Natural killer cell treated with Interleukin-12 subunit alpha and Interleukin-12 subunit beta and Interleukin-15 and Interleukin-18, amount 100 ng/mL, for 72 hours (primary cell): ENCODE measurements at regions not wholly inside any gene's neighbourhood (a gene's known extent, or its start where the extent isn't known, plus 50 kb on each side); places are given as distances from the start of the nearest gene placed in this dataset.
"Not testable (repeated sequence)": the region's sequence is repeated elsewhere in the genome, so short reads cannot be mapped to it uniquely, and the experiment has no call there.

Source experiments
- ATAC-seq, 2 donors: fragments of 150-1000 bp; cut with Tn5 transposase in 1 of 2; sonication (Bioruptor Pico), chemical (Tn5 transposase) in 1 of 2; 2 replicates each; pipeline ENCODE4 v1.10.0; 2021
- DNase-seq: peaks from one replicate; pipeline ENCODE4 v3.0.0; 2022; ENCODE audit warnings: low spot score
- H3K27ac Mint-ChIP-seq, 2 donors: 1 replicate in 1 of 2; 2 replicates in 1 of 2; pipeline ENCODE4 v1.8.0; 2022; ENCODE audit warnings: mixed read lengths in 2 of 2, mild to moderate bottlenecking in 1 of 2, moderate library complexity in 1 of 2
- H3K27me3 Mint-ChIP-seq, 2 donors: 1 replicate in 1 of 2; 2 replicates in 1 of 2; pipeline ENCODE4 v1.8.0; 2022; ENCODE audit warnings: mixed read lengths in 2 of 2
- H3K36me3 Mint-ChIP-seq: one replicate; pipeline ENCODE4 v1.8.0; 2022; ENCODE audit warnings: mixed read lengths
- H3K4me1 Mint-ChIP-seq, 2 donors: 1 replicate in 1 of 2; 2 replicates in 1 of 2; pipeline ENCODE4 v1.8.0; 2022; ENCODE audit warnings: low read depth in 2 of 2, mixed read lengths in 2 of 2, mild to moderate bottlenecking in 1 of 2
- H3K4me3 Mint-ChIP-seq: one replicate; pipeline ENCODE4 v1.8.0; 2022; ENCODE audit warnings: mixed read lengths
- H3K9me3 Mint-ChIP-seq: 2 replicates; pipeline ENCODE4 v1.8.0; 2022; ENCODE audit warnings: mixed read lengths

DNA sequence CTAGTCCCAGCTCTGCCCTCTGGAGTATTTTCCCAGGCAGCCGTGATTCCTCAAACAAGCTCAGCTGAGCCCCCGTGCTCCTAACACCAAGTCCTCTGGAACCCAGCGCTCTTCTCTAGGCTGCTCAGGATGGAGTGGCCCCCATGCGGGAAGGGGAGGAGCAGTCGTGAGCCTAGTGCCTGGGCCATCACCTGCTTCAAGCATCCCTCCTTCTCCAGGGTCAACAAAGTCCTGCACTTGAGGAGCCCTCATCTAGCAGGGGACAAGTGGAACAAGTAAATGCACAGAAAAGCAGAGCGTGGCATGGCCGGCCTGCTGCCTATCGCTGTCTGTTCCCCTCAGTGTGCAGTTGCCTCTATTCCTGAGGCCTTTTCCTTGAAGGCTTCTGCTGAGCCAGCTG is 168.6 kb downstream of the INHBB start:
- H3K4me1 Mint-ChIP-seq: no peaks in the 10 kb centered on the region
- H3K27me3 Mint-ChIP-seq: peaks cover 13 to 16% of the 10 kb centered on the region in 2 donors
- H3K36me3 Mint-ChIP-seq: no peaks in the 10 kb centered on the region
- H3K4me3 Mint-ChIP-seq: no peak overlapping the region
- no peaks in the 10 kb centered on the region for H3K9me3 Mint-ChIP-seq
- ATAC-seq: no peak
- no peak overlapping the region for H3K27ac Mint-ChIP-seq
- DNase-seq: no peak

- H3K27me3 Mint-ChIP-seq: peaks cover 13 to 16% of the 10 kb centered on the region in 2 donors
- H3K4me3 Mint-ChIP-seq, H3K4me1 Mint-ChIP-seq, H3K36me3 Mint-ChIP-seq, DNase-seq, H3K27ac Mint-ChIP-seq, H3K9me3 Mint-ChIP-seq, ATAC-seq: not testable (repeated sequence)
These were observed 169.3 kb downstream of the INHBB start for GRCh38 chr2:120515066-120515758.

DNA sequence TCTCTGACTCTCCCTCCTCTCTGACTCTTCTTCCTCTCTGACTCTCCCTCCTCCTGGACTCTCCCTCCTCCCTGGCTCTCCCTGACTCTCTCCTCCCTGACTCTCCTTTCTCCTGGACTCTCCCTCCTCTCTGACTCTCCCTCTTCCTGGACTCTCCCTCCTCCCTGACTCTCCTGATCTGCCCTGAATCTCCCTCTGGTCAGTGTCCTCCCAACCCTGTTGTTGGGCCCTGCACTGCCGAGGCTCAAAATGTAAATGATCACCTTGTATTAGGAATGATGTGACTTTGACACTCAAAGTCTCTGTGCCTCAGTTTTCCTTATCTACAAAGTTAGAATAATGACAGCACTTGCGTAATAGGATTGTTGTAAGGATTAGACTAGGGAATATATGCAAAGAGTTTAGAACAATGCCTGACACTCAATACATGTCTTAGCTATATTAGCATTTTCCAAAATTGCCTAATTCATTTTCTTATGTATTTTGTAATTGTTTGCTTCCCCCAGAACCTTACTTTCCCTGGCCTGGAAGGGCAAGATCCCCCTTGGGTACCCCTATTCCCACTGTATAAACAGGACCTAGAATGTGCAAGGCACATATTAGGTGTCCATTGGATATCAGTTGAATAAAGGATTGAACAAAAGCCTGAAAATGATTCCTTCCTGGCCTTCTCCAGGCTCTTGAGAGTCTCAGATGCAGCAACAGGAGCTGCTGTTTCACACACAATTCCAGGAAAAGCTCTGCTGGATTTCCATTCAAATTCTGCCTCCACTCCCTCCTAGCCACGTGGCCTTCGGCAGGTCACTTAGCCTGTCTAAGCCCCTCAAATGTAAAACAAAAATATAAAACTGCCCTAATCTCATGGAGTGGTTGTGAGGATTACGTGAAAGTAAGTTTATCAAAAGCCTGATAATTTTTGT is 170.1 kb downstream of the INHBB start:
- no peak for DNase-seq
- Mint-ChIP-seq H3K4me3 (no peak overlapping the region), H3K27ac (no peak overlapping the region), H3K4me1 (no peaks in the 10 kb centered on the region), H3K27me3 (peaks cover 13 to 16% of the 10 kb centered on the region in 2 donors), H3K9me3 (no peaks in the 10 kb centered on the region), H3K36me3 (no peaks in the 10 kb centered on the region)
- ATAC-seq: no peak

DNA sequence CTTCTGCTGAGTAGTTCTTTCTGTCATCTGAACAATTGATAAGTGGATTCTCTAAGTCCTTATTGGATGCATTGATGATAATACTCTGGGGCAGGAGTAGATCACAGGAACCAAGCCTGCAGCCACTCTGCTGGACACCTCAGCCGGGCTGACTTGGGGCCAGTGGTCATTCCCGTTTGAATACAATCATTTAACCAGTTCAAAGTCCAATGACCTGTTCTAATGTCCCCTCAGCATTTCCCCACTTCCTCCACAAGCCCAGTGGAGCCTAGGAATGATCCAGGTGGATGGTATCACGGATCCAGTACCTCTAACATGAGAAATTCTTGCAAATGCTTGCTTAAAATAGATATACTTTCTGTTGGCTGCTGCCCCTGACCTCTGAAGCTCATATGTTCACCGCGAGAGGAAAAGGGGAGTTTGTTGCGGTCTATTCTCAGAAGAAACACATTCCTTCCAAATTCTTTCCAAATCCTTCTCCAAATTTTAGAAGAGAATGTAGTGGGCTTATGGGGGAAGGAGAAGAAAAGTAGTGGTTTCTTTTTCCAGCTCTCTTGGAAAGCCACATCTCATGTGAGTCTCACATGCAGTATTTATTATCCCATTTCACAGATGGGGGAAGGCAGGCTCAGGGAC is 170.9 kb downstream of the INHBB start:
- Mint-ChIP-seq H3K36me3 (no peaks in the 10 kb centered on the region), H3K27me3 (peaks cover 13 to 16% of the 10 kb centered on the region in 2 donors), H3K4me3 (no peak overlapping the region), H3K9me3 (no peaks in the 10 kb centered on the region), H3K4me1 (no peaks in the 10 kb centered on the region), H3K27ac (no peak overlapping the region)
- ATAC-seq (no peak), DNase-seq (no peak)

DNA sequence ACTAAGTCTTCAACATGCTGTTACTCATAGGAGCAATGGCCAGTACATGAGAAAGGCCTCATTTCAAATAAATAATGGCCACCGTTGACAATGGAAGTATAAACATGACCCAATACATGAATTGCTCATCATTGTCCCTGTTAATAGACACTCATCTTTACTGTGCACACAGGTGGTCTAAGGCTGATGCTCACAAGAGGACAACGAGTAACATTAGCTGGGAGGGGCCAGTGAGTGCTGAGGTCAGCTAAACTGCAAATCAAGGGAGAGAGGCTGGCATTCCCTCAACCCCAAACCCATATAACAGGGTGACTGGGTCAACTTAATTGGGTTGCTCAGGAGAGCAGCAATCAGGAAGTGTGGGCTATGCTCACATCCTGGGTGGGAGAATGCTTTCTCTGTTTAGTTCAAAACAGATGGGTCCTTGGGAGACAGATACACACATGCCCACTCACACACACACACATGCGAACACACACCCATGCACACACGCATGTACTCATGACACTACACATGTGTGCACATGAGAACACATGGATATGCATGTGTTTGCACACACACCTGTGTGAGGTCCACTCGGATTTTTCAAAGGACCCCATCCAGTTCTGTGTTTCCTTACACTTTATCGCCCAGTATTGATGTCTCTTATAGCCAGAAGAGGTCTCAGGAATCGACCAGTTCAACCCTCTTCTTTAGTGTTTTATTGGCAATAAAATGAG is 172.0 kb downstream of the INHBB start:
- no peak overlapping the region for H3K4me3 Mint-ChIP-seq
- DNase-seq: no peak
- H3K27me3 Mint-ChIP-seq: peaks cover 13 to 20% of the 10 kb centered on the region in 2 donors
- H3K27ac Mint-ChIP-seq: no peak overlapping the region
- no peaks in the 10 kb centered on the region for H3K4me1 Mint-ChIP-seq
- no peaks in the 10 kb centered on the region for H3K9me3 Mint-ChIP-seq
- H3K36me3 Mint-ChIP-seq: no peaks in the 10 kb centered on the region
- ATAC-seq: no peak

- Mint-ChIP-seq H3K27me3 (peaks cover 13 to 25% of the 10 kb centered on the region in 2 donors), H3K4me1 (no peaks in the 10 kb centered on the region), H3K4me3 (no peak overlapping the region), H3K36me3 (no peaks in the 10 kb centered on the region), H3K9me3 (no peaks in the 10 kb centered on the region), H3K27ac (no peak overlapping the region)
- ATAC-seq (no peak), DNase-seq (no peak)
These were observed 172.9 kb downstream of the INHBB start for GRCh38 chr2:120518819-120519218.

DNA sequence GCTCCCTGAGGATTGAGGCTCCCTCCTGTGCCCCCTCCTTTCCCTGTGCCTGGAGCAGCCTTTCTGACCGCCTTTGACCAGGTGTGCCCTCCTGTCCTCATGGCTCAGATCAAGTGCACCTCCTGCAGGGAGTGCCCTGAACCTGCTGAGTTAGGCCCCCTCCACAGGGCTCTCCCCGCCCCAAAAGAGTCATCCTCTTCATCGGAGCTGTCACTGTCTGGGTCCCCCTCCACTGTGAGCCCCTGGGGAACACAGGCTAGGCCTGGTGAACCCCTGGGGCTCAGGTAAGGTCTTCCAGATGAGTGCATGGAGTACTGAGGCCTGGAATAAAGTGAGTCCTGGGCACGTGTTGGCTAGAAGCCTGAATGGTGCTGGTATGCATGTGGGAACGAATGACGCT is 173.5 kb downstream of the INHBB start:
- Mint-ChIP-seq H3K9me3 (no peaks in the 10 kb centered on the region), H3K4me3 (no peak overlapping the region), H3K27ac (no peak overlapping the region), H3K4me1 (no peaks in the 10 kb centered on the region), H3K27me3 (peaks cover 13 to 25% of the 10 kb centered on the region in 2 donors), H3K36me3 (no peaks in the 10 kb centered on the region)
- no peak for DNase-seq
- ATAC-seq: no peak

DNA sequence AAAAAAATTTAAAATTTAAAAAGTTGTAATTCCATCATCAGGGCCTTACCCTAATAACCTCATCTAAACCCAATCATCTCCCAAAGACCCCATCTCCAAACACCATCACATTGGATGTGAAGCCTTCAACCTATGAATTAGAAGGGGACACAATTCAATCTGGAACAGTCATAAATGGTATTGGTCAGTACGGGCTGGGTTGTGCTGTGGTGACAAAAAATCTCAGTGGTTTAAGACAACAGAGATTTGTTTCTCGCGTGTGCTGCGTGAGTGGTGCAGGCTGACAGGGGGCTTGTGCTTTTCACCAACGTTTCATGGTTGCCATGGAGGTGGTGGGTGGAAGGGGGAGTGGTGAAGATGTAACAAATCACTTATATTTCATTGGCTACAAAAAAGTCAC is 174.5 kb downstream of the INHBB start:
- no peaks in the 10 kb centered on the region for H3K36me3 Mint-ChIP-seq
- ATAC-seq (no peak), DNase-seq (no peak)
- no peaks in the 10 kb centered on the region for H3K4me1 Mint-ChIP-seq
- H3K4me3 Mint-ChIP-seq: no peak overlapping the region
- no peak overlapping the region for H3K27ac Mint-ChIP-seq
- H3K9me3 Mint-ChIP-seq: no peaks in the 10 kb centered on the region
- peaks cover 13 to 20% of the 10 kb centered on the region in 2 donors for H3K27me3 Mint-ChIP-seq

DNA sequence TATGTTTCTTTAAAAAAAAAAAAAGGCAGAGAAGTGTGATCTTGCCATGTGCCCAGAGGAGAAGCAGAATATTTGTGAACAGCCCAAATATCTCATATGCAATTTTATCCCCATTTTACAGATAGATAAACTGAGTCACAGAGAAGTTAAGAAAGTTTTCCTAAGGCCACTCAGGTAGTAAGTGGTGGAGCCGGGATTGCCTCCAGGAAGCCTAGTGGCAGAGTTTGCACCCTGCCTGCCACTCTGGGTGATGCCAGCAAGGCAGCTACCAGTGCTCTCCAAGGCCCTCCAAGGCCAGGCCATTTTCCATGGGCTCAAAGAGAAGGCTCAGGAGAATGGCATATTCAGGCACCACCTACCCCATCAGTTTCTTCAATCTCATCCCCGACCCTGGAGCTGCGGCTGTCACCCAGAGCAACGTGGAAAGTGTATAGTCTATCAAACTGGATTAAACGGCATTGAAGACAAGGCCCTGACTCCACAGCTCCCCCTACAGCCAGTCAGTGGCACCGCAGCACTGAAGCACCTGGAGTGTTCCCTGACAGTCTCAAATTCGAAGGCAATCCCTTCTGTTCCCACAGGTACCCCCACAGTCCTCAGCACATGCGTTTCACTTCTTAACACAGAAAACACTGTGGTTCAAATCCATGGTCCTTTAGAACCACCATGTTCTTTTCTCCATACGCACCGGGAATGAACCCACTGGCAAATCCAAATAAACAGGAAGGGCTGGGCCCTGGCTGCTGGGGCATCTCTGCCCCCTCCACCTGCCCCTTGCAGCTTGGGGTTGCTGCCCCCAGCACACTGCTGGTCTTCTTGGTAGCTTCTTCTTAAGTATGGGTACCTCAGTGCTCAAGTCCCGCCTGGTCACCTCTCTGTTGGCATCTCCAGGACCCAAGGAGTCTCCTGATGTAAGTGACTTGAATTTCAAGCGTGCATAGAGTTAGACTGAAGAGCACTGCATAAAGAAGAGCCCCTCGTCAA is 175.3 kb downstream of the INHBB start:
- H3K27ac Mint-ChIP-seq: no peak overlapping the region
- H3K9me3 Mint-ChIP-seq: no peaks in the 10 kb centered on the region
- ATAC-seq: no peak
- peaks cover 5 to 14% of the 10 kb centered on the region in 2 donors for H3K27me3 Mint-ChIP-seq
- no peak overlapping the region for H3K4me3 Mint-ChIP-seq
- H3K4me1 Mint-ChIP-seq: no peaks in the 10 kb centered on the region
- no peaks in the 10 kb centered on the region for H3K36me3 Mint-ChIP-seq
- no peak for DNase-seq

DNA sequence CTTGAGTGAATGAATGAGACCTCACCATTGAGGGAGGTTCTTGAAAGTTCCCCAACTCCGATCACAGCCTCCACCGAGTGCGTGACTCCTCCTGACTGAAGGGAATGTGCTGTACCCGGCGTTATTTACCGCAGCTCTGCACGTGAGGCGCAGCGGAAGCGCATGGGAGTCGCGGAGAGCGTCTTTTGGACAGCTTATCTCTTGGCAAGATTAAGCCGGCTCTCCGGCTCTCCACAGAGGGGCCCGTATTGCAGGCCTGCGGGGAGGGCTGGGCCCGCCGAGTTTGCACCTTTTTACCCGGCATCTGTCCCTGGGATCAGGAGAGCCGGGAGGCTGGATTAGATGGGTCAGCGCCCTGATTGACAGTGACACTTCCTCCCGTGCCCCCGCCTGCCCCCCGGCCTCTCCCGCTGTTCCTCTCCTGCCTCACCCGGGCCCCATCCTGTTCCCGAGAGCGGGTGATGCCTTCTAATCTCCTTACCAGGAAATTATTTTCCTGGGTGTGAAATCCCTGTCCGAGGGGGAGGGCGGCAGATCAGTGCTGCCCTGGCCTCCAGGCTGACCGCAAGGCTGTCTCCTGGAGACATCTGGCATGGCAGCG is 176.3 kb downstream of the INHBB start:
- Mint-ChIP-seq H3K27me3 (peaks cover 0 to 11% of the 10 kb centered on the region in 2 donors), H3K9me3 (no peaks in the 10 kb centered on the region), H3K36me3 (no peaks in the 10 kb centered on the region), H3K27ac (no peak overlapping the region), H3K4me3 (no peak overlapping the region), H3K4me1 (no peaks in the 10 kb centered on the region)
- ATAC-seq (no peak), DNase-seq (no peak)

DNA sequence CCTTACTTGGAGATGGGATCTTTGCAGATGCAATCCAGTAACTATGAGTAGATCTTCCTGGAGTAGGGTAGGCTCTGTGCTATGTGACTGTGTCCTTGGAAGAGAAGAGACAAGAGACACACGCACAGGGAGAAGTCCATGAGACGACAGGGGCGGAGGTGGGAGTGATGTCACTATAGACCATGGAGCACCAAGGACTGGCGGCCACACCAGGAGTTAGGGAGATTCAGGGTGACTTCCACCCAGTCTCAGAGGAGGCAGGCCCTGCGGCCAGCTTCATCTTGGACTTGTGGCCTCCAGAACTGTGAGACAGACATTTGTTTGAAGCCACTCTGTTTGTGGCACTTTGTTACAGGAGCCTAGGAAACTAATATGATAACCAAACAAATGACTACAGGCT is 177.8 kb downstream of the INHBB start:
- no peak overlapping the region for H3K27ac Mint-ChIP-seq
- peaks cover 0 to 16% of the 10 kb centered on the region in 2 donors for H3K27me3 Mint-ChIP-seq
- DNase-seq (no peak), ATAC-seq (no peak)
- no peak overlapping the region for H3K4me3 Mint-ChIP-seq
- no peaks in the 10 kb centered on the region for H3K9me3 Mint-ChIP-seq
- H3K4me1 Mint-ChIP-seq: no peaks in the 10 kb centered on the region
- no peaks in the 10 kb centered on the region for H3K36me3 Mint-ChIP-seq

- DNase-seq (no peak), ATAC-seq (no peak)
- no peaks in the 10 kb centered on the region for H3K9me3 Mint-ChIP-seq
- H3K4me3 Mint-ChIP-seq: no peak overlapping the region
- H3K36me3 Mint-ChIP-seq: no peaks in the 10 kb centered on the region
- H3K4me1 Mint-ChIP-seq: no peaks in the 10 kb centered on the region
- no peak overlapping the region for H3K27ac Mint-ChIP-seq
- peaks cover 0 to 16% of the 10 kb centered on the region in 2 donors for H3K27me3 Mint-ChIP-seq
These were observed 178.2 kb downstream of the INHBB start for GRCh38 chr2:120524174-120524573.
